Suprapubic skin (tissue), 4 donors: ENCODE measurements at regions not wholly inside any gene's neighbourhood (a gene's known extent, or its start where the extent isn't known, plus 50 kb on each side); places are given as distances from the start of the nearest gene placed in this dataset.

Experiments
- DNase-seq, 2 donors: peaks; one replicate each; pipeline ENCODE4 v3.0.0-alpha.2; 2019; ENCODE audit warnings: low spot score in 2 of 2
- H3K27ac ChIP-seq: fragments of 200-600 bp; sonication (generic); one replicate; pipeline ENCODE4 v1.5.1; 2019
- H3K27me3 ChIP-seq: fragments of 200-600 bp; sonication (generic); one replicate; pipeline ENCODE4 v1.5.1; 2019
- H3K36me3 ChIP-seq: fragments of 200-600 bp; sonication (generic); one replicate; pipeline ENCODE4 v1.5.1; 2019
- H3K4me1 ChIP-seq: fragments of 200-600 bp; sonication (generic); one replicate; pipeline ENCODE4 v1.5.1; 2019
- H3K4me3 ChIP-seq: fragments of 200-600 bp; sonication (generic); one replicate; pipeline ENCODE4 v1.5.1; 2019; ENCODE audit warnings: mild to moderate bottlenecking
- H3K9me3 ChIP-seq: fragments of 200-600 bp; sonication (generic); one replicate; pipeline ENCODE4 v1.5.1; 2019
- EP300 ChIP-seq: sonication (generic); formaldehyde crosslinking; IDR thresholded peaks from one replicate; pipeline ENCODE4 v1.6.1; 2017; ENCODE audit warnings: antibody characterized with exemption
- POLR2A ChIP-seq, 2 donors: fragments of 450-650 bp; IDR thresholded peaks; one replicate each; pipeline ENCODE4 v1.6.1; 2017; ENCODE audit warnings: antibody characterized with exemption in 2 of 2, mild to moderate bottlenecking in 2 of 2, moderate library complexity in 2 of 2
- POLR2AphosphoS5 ChIP-seq, 3 donors: sonication (generic); formaldehyde crosslinking; IDR thresholded peaks; one replicate each; pipeline ENCODE4 v1.6.1; 2017; ENCODE audit warnings: antibody characterized with exemption in 3 of 3
- WGBS: methylation state at CpG from one replicate; pipeline ENCODE4 v1.1.5; 2018; 5-methylcytosine and 5-hydroxymethylcytosine counted together
- TF ChIP-seq, protein P1 (sequence below), 2 donors: fragments of 200-600 bp in 1 of 2; fragments of 450-650 bp in 1 of 2; sonication (generic) in 1 of 2; IDR thresholded peaks; one replicate each; pipeline ENCODE4 v1.5.1; 2016 to 2019; ENCODE audit warnings: antibody characterized with exemption in 2 of 2, mild to moderate bottlenecking in 1 of 2, moderate library complexity in 1 of 2

DNA sequence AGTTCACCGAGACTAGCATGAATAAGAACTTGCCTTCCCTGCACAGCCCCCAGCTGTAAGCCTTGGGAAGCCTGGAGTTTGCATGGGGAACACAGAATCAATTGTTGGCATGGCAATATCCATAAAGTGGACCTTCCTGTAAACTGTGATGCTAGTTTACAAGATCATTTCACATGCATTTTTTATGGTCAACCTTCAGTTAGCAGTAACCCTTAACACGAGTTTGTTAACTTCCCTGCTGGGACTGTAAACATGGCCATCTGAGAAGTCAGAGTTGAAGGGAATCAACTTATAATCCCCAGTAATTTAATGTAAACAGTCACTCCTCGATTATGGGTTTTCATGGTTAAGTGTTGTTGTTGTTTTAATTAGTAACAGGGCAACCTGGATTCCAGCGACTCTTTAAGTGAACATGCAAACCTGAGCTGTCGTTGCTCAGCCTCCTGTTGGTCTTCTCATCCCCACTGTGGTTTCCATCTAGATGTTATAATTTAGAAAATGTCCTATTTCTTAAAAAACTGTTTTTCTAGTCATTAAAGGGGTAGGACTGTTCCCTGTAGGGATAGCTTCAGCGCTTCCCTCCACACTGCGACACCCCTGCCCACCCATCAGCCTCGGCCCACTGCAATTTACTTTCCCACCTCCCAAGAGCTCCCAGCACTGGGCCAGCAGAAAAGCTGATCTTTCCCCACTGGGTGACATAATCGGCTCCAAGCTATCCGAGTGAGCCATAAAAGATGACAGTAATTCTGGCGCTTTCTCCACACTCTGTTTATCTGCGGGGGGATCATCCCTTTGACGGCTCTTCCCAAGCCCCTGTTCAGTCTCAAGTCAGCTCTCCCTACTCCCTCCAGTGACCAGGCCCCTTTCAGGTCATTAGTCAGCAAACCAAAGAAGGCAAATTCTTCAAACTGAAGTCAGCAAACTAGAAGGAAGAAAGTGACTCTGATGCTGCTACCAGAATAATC lies 107.6 kb upstream of the IPO9 start:
- no peak overlapping the region for H3K4me3 ChIP-seq
- H3K9me3 ChIP-seq, result no peaks in the 10 kb centered on the region
- TF ChIP-seq POLR2AphosphoS5 (IDR thresholded peaks at IDR 0.05) (no peak), EP300 (no peak)
- no peaks in the 10 kb centered on the region for H3K27me3 ChIP-seq
- WGBS, result 71% methylated on average over 13 of the region's 13 CpGs
- H3K36me3 ChIP-seq, result no peaks in the 10 kb centered on the region
- peaks cover 46% of the 10 kb centered on the region for H3K4me1 ChIP-seq
- peak overlapping the region; percentile 85 for H3K27ac ChIP-seq
- peak in 1 of 2 donors; percentile 60 for DNase-seq

DNA sequence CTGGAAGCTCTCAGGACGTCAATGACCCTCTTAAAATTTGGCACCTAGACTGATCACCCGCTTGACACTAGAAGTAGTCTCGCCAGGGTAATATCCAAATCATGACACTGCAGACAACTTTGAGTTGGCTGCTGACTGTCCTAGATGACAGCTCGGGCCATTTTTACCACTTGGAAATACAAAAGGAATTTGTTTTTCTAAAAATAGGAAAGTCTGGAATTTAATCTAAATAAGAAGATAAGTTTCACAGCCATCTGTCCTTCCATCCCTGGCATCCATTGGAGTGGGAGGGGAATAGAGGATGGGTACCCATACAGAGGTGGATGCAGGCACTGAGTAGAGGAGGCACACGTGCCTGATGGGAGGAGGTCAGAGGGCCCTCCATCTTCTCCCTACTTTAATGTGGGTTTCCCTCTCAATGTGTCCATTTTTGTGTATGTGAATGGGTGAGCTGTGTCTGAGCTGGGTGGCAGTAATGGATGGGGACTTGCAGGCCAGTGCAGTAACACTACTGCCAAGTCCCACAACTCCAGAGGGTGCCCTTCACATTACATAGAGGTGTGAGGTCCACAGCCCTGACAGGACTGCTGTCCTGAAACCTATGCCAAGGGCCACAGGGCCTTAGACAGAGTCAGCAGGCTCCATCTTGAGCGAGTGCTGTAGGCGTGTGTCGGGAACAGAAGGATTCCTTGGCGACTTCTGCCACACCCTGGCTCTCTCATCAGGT lies 104.8 kb upstream of the IPO9 start:
- 60% methylated on average over 9 of the region's 9 CpGs for WGBS
- H3K4me1 ChIP-seq, result peaks cover 38% of the 10 kb centered on the region

DNA sequence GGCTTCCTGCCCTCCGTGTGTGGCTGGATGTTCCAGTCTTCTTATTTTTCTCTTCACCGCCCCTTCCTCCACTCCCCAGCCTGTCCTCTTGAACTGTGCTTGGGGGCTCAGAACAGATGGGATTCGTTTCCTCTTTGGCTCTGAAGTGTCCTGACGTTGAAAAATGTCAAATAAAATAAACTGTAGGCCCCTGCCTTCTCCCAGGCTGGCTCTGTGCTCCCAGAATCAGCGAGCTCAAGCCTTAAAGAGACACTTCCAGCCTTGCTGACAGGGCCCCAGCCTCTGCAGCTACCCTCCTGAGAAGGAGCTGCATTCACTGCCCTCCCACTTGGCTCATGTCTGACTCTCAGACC lies 104.2 kb upstream of the IPO9 start:
- H3K27ac ChIP-seq, result peak overlapping the region; percentile 79
- H3K27me3 ChIP-seq, result no peaks in the 10 kb centered on the region
- H3K36me3 ChIP-seq, result no peaks in the 10 kb centered on the region
- no peak for DNase-seq
- TF ChIP-seq POLR2A (IDR thresholded peaks at IDR 0.05) (no peak), EP300 (no peak), POLR2AphosphoS5 (IDR thresholded peaks at IDR 0.05) (no peak)
- TF ChIP-seq, protein P1, sequence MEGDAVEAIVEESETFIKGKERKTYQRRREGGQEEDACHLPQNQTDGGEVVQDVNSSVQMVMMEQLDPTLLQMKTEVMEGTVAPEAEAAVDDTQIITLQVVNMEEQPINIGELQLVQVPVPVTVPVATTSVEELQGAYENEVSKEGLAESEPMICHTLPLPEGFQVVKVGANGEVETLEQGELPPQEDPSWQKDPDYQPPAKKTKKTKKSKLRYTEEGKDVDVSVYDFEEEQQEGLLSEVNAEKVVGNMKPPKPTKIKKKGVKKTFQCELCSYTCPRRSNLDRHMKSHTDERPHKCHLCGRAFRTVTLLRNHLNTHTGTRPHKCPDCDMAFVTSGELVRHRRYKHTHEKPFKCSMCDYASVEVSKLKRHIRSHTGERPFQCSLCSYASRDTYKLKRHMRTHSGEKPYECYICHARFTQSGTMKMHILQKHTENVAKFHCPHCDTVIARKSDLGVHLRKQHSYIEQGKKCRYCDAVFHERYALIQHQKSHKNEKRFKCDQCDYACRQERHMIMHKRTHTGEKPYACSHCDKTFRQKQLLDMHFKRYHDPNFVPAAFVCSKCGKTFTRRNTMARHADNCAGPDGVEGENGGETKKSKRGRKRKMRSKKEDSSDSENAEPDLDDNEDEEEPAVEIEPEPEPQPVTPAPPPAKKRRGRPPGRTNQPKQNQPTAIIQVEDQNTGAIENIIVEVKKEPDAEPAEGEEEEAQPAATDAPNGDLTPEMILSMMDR (IDR thresholded peaks at IDR 0.05), result no peak
- 47% methylated on average over 5 of the region's 5 CpGs for WGBS
- no peak overlapping the region for H3K4me3 ChIP-seq
- H3K9me3 ChIP-seq, result no peaks in the 10 kb centered on the region
- peaks cover 32% of the 10 kb centered on the region for H3K4me1 ChIP-seq

More for the DNA sequence above, 104.8 kb upstream of the IPO9 start:
- no peak overlapping the region for H3K4me3 ChIP-seq
- H3K9me3 ChIP-seq, result no peaks in the 10 kb centered on the region
- peak in 1 of 2 donors; percentile 67 for DNase-seq
- H3K27ac ChIP-seq, result peak overlapping the region; percentile 79
- H3K36me3 ChIP-seq, result no peaks in the 10 kb centered on the region
- TF ChIP-seq POLR2A (IDR thresholded peaks at IDR 0.05), result no peak
- TF ChIP-seq, protein P1 (IDR thresholded peaks at IDR 0.05), result no peak
- TF ChIP-seq POLR2AphosphoS5 (IDR thresholded peaks at IDR 0.05), result no peak
- H3K27me3 ChIP-seq, result no peaks in the 10 kb centered on the region

DNA sequence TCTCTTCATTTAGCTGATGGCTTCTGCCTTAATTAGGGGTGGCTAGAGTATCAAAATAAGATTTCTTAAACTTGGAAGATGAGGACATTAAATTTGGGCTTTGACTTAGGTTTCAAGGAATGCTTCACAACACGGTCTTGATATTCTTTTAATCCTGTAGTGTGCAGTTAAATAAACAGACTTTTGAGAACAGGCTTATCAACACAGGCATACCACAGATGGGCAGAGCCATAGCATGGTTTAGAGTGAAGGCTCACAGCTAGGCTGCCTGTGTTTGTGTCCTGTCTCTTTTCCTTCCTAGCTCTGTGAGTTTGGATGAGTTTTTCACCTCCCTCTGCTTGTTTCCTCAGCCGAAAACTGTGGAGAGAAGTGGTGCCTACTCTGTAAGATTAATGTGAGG lies 102.3 kb upstream of the IPO9 start:
- Histone ChIP-seq H3K4me1 (peaks cover 14% of the 10 kb centered on the region), H3K9me3 (no peaks in the 10 kb centered on the region), H3K27me3 (no peaks in the 10 kb centered on the region), H3K36me3 (no peaks in the 10 kb centered on the region), H3K4me3 (no peak overlapping the region), H3K27ac (no peak overlapping the region)
- TF ChIP-seq POLR2A (IDR thresholded peaks at IDR 0.05) (no peak), EP300 (no peak), POLR2AphosphoS5 (IDR thresholded peaks at IDR 0.05) (no peak)
- TF ChIP-seq, protein P1 (IDR thresholded peaks at IDR 0.05), result no peak
- WGBS, result 88% methylated on average over 2 of the region's 2 CpGs
- DNase-seq, result no peak

DNA sequence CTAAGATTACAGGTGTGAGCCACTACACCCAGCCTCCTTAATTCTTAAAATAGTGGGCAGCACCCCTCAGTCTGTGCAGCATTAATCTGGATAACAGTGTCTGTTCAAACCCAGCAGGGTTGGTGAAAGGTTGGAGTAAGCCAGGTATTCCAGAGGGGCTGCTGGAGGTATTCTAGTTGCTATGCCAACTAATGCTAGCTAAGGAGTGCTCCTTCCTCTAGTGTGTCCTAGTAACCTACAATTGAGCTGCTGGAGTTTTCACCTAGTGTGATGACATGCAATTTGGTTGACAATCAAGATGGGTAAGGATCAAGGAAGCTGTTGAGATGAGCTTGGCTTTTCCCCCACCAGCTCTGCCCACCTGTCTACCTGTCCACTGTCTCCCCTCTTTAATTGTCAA lies 100.2 kb upstream of the IPO9 start:
- H3K36me3 ChIP-seq, result no peaks in the 10 kb centered on the region
- no peak for TF ChIP-seq POLR2A (IDR thresholded peaks at IDR 0.05)
- TF ChIP-seq, protein P1 (IDR thresholded peaks at IDR 0.05), result no peak
- no peak for TF ChIP-seq EP300
- TF ChIP-seq POLR2AphosphoS5 (IDR thresholded peaks at IDR 0.05), result no peak
- H3K27ac ChIP-seq, result no peak overlapping the region
- H3K4me3 ChIP-seq, result no peak overlapping the region
- H3K4me1 ChIP-seq, result peaks cover 10% of the 10 kb centered on the region
- no peak for DNase-seq
- H3K27me3 ChIP-seq, result no peaks in the 10 kb centered on the region
- H3K9me3 ChIP-seq, result no peaks in the 10 kb centered on the region
